GM23248 (cell line): ENCODE measurements at regions not wholly inside any gene's neighbourhood (a gene's known extent, or its start where the extent isn't known, plus 50 kb on each side); places are given as distances from the start of the nearest gene placed in this dataset.

Source experiments
- DNase-seq: peaks from one replicate; pipeline ENCODE4 v3.0.0-alpha.2; 2015
- H2AFZ ChIP-seq: fragments of 200-600 bp; sonication (generic); 2 replicates; pipeline ENCODE4 v1.6.1; 2016; ENCODE audit warnings: antibody characterized with exemption
- H3F3A ChIP-seq: fragments of 200-600 bp; sonication (generic); 2 replicates; pipeline ENCODE4 v1.6.1; 2016; ENCODE audit warnings: mild to moderate bottlenecking, antibody characterized with exemption, mixed run types; ENCODE audit not compliant: insufficient read depth
- H3K27ac ChIP-seq: fragments of 200-600 bp; sonication (generic); 2 replicates; pipeline ENCODE4 v1.5.1; 2016; ENCODE audit warnings: mild to moderate bottlenecking
- H3K27me3 ChIP-seq: fragments of 200-600 bp; sonication (generic); replicated peaks from 2 replicates; pipeline ENCODE4 v1.6.1; 2016; ENCODE audit warnings: mild to moderate bottlenecking; ENCODE audit not compliant: insufficient read depth
- H3K36me3 ChIP-seq: fragments of 200-600 bp; sonication (generic); 2 replicates; pipeline ENCODE4 v1.6.1; 2016; ENCODE audit warnings: low read depth, mild to moderate bottlenecking
- H3K4me1 ChIP-seq: fragments of 200-600 bp; sonication (generic); 2 replicates; pipeline ENCODE4 v1.6.1; 2016; ENCODE audit warnings: mild to moderate bottlenecking; ENCODE audit not compliant: insufficient read depth
- H3K4me2 ChIP-seq: fragments of 200-600 bp; sonication (generic); one replicate; pipeline ENCODE4 v1.6.1; 2016; ENCODE audit warnings: mild to moderate bottlenecking; ENCODE audit not compliant: unreplicated experiment
- H3K4me3 ChIP-seq: fragments of 200-600 bp; sonication (generic); 2 replicates; pipeline ENCODE4 v1.5.1; 2016; ENCODE audit warnings: mild to moderate bottlenecking
- H3K79me2 ChIP-seq: fragments of 200-600 bp; sonication (generic); 2 replicates; pipeline ENCODE4 v1.6.1; 2016; ENCODE audit warnings: mild to moderate bottlenecking; ENCODE audit not compliant: insufficient read depth
- H3K9ac ChIP-seq: fragments of 200-600 bp; sonication (generic); 2 replicates; pipeline ENCODE4 v1.6.1; 2016; ENCODE audit warnings: mild to moderate bottlenecking
- H3K9me2 ChIP-seq: fragments of 200-600 bp; sonication (generic); 2 replicates; pipeline ENCODE4 v1.6.1; 2016; ENCODE audit warnings: mixed run types, mild to moderate bottlenecking, moderate library complexity; ENCODE audit not compliant: insufficient read depth
- H3K9me3 ChIP-seq: fragments of 200-600 bp; sonication (generic); one replicate; pipeline ENCODE4 v1.6.1; 2017; ENCODE audit warnings: low read depth
- H4K20me1 ChIP-seq: fragments of 200-600 bp; sonication (generic); 2 replicates; pipeline ENCODE4 v1.6.0; 2016; ENCODE audit not compliant: insufficient read depth
- EZH2 ChIP-seq: fragments of 200-600 bp; sonication (generic); IDR thresholded peaks from 2 replicates; pipeline ENCODE4 v1.6.1; 2018; ENCODE audit warnings: antibody characterized with exemption, mild to moderate bottlenecking; ENCODE audit not compliant: insufficient read depth, poor library complexity, severe bottlenecking
- EZH2phosphoT487 ChIP-seq: fragments of 200-600 bp; sonication (generic); IDR thresholded peaks from 2 replicates; pipeline ENCODE4 v1.6.1; 2018; ENCODE audit warnings: antibody characterized with exemption, moderate library complexity, mild to moderate bottlenecking, low read depth; ENCODE audit not compliant: insufficient read depth
- WGBS, 2 experiments: methylation state at CpG; one replicate each; pipeline ENCODE4 v1.1.6; 2015 to 2017; ENCODE audit warnings: low lambda C conversion rate in 2 of 2, low coverage in 1 of 2; ENCODE audit errors: missing lambda C conversion rate in 2 of 2; 5-methylcytosine and 5-hydroxymethylcytosine counted together
- in situ Hi-C: fragments of 300-500 bp; cut with MboI; formaldehyde crosslinking; loops from 2 replicates; pipeline ENCODE4 v1.15.0; 2020

DNA sequence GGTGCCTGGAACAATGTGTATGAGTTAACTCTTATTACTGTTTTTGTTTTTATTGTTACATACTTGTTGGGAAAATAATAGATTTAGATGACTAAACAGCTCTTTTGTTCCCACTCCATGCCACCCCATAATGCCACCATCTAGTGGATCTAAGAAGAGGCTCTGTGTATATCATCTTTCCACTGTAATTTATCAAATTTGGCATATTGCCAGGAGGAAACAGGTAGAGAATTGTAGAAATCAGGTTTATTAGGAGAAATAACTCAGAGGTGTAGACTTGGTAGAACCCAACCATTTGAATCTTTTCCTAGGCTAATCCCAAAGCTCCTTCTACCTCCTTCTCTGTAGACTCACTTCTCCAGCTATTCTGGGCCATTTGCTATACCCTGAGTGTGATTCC is 150.6 kb downstream of the GATB start:
- no peaks in the 10 kb centered on the region for H3K36me3 ChIP-seq
- no peak overlapping the region for H3K4me3 ChIP-seq
- H3K79me2 ChIP-seq = no peaks in the 10 kb centered on the region
- in situ Hi-C loops = loop anchor here (25.0 kb wide), 1 partner anchor 248 kb away; no protein-coding TSS in a partner anchor
- H3F3A ChIP-seq = no peaks in the 10 kb centered on the region
- no peaks in the 10 kb centered on the region for H3K9me2 ChIP-seq
- no peak overlapping the region for H3K4me2 ChIP-seq
- no peaks in the 10 kb centered on the region for H3K27me3 ChIP-seq
- H3K27ac ChIP-seq = no peak overlapping the region
- no peak overlapping the region for H2AFZ ChIP-seq
- H3K4me1 ChIP-seq = no peaks in the 10 kb centered on the region
- H3K9ac ChIP-seq = no peak overlapping the region
- TF ChIP-seq EZH2 = no peak
- TF ChIP-seq EZH2phosphoT487 = no peak
- no peaks in the 10 kb centered on the region for H3K9me3 ChIP-seq
- no peaks in the 10 kb centered on the region for H4K20me1 ChIP-seq
- no peak for DNase-seq

DNA sequence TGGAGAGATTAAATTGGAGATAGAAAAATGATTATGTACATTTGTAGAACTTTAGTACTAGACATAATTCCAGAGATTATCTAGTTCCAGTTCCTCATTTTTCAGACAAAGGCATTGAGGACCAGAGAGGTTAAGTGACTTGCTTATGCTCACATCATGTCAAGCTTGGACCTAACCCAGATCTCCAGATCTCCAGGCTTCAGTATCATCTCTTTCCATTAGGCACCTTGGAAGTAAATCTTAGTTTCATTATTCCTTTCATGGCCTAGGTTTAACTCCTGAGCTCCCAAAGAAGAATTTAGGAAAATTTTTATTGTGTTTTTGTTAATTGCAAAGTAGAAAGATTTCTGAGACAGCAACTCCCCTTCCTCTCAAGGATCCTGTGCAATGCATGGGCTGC is 148.8 kb downstream of the GATB start:
- Histone ChIP-seq H3K9me2 (no peaks in the 10 kb centered on the region), H2AFZ (no peak overlapping the region), H3K9me3 (no peaks in the 10 kb centered on the region), H3K27me3 (no peaks in the 10 kb centered on the region), H3K36me3 (no peaks in the 10 kb centered on the region), H3K4me2 (no peak overlapping the region), H3K9ac (no peak overlapping the region), H3F3A (no peaks in the 10 kb centered on the region), H3K27ac (no peak overlapping the region), H3K4me3 (no peak overlapping the region), H3K79me2 (no peaks in the 10 kb centered on the region), H3K4me1 (no peaks in the 10 kb centered on the region), H4K20me1 (no peaks in the 10 kb centered on the region)
- in situ Hi-C loops = loop anchor here (25.0 kb wide), 1 partner anchor 250 kb away; no protein-coding TSS in a partner anchor
- DNase-seq = no peak
- TF ChIP-seq EZH2phosphoT487 (no peak), EZH2 (no peak)

DNA sequence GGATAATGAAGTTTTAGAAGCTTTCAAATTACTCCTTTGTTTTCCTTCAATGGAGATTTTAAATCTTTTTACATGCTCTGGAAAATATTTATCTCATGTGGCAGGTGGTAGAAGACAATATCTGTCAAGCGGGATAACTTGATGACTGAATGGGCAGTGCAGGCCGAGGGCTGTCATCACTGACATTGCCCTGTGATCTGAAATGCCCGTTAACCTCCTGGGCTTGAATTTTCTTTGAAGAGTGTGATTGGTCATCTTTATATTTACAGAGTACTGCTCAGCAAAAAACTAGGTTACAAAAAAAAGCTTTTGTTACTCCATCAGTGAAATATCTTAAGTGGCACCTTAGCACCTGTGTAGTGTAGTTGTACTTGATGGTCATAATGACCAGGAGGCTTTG is 147.5 kb downstream of the GATB start:
- no peak overlapping the region for H3K4me2 ChIP-seq
- no peaks in the 10 kb centered on the region for H3K36me3 ChIP-seq
- no peak overlapping the region for H3K27ac ChIP-seq
- H4K20me1 ChIP-seq = no peaks in the 10 kb centered on the region
- in situ Hi-C loops = loop anchor here (25.0 kb wide), 1 partner anchor 251 kb away; no protein-coding TSS in a partner anchor
- H2AFZ ChIP-seq = no peak overlapping the region
- H3K27me3 ChIP-seq = no peaks in the 10 kb centered on the region
- TF ChIP-seq EZH2 (no peak), EZH2phosphoT487 (no peak)
- no peaks in the 10 kb centered on the region for H3F3A ChIP-seq
- no peaks in the 10 kb centered on the region for H3K9me3 ChIP-seq
- no peak overlapping the region for H3K9ac ChIP-seq
- no peaks in the 10 kb centered on the region for H3K79me2 ChIP-seq
- no peaks in the 10 kb centered on the region for H3K9me2 ChIP-seq
- no peak for DNase-seq
- no peak overlapping the region for H3K4me3 ChIP-seq
- no peaks in the 10 kb centered on the region for H3K4me1 ChIP-seq
- WGBS, 2 experiments = 69 to 70% methylated on average over 3 of the region's 3 CpGs

DNA sequence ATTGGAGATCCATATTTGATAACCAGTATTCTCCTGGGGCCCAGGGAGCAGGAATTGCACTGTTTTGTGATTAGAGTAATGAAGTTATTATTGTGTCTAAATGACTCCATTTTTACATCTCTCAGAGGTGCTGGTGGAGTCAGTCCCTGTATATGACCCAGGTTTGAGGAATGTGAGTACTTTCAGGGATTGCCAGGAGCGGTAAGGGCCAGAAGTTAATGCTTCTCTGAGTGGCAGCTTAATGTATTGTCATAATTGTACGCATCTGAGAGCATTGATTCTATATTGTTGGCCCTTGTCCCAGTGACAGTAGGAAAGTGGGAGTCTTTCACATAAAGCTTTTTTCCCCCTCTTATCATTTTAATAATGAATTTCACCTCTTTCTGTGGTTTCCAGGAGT is 146.2 kb downstream of the GATB start:
- H3F3A ChIP-seq = no peaks in the 10 kb centered on the region
- no peaks in the 10 kb centered on the region for H3K36me3 ChIP-seq
- H3K9ac ChIP-seq = no peak overlapping the region
- H3K9me2 ChIP-seq = no peaks in the 10 kb centered on the region
- H3K27me3 ChIP-seq = no peaks in the 10 kb centered on the region
- no peaks in the 10 kb centered on the region for H3K79me2 ChIP-seq
- DNase-seq = no peak
- no peaks in the 10 kb centered on the region for H3K4me1 ChIP-seq
- no peak overlapping the region for H3K4me2 ChIP-seq
- no peak overlapping the region for H3K4me3 ChIP-seq
- in situ Hi-C loops = loop anchor here (25.0 kb wide), 1 partner anchor 252 kb away; no protein-coding TSS in a partner anchor
- no peak overlapping the region for H2AFZ ChIP-seq
- H4K20me1 ChIP-seq = no peaks in the 10 kb centered on the region
- no peak overlapping the region for H3K27ac ChIP-seq
- TF ChIP-seq EZH2phosphoT487 (no peak), EZH2 (no peak)
- 86 to 87% methylated on average over 2 of the region's 2 CpGs for WGBS, 2 experiments
- H3K9me3 ChIP-seq = no peaks in the 10 kb centered on the region

DNA sequence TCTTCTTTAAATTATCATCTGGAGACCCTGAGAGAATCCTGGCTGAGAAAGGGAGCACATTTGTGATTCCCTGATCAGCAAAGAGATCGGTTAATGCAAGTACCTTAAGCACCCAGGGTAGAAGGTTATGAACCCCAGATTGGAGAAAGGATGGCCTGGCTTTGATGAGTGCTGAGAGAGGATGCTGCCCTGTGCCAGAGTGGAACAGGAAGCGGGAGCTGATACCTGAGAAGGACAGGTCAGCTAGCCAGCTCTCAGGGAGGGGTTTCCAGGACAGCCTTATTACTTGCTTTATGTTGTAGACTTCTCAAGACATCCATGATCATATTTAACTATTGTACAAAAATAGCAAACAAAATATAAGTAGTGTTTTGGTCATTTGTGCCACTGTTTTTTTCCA is 141.9 kb downstream of the GATB start:
- H3K4me1 ChIP-seq = no peaks in the 10 kb centered on the region
- no peaks in the 10 kb centered on the region for H3K9me2 ChIP-seq
- no peak overlapping the region for H3K9ac ChIP-seq
- TF ChIP-seq EZH2phosphoT487 (no peak), EZH2 (no peak)
- no peak overlapping the region for H3K4me2 ChIP-seq
- no peaks in the 10 kb centered on the region for H3K36me3 ChIP-seq
- H3F3A ChIP-seq = no peaks in the 10 kb centered on the region
- DNase-seq = no peak
- H2AFZ ChIP-seq = no peak overlapping the region
- no peak overlapping the region for H3K4me3 ChIP-seq
- H3K27me3 ChIP-seq = no peaks in the 10 kb centered on the region
- no peaks in the 10 kb centered on the region for H3K9me3 ChIP-seq
- no peak overlapping the region for H3K27ac ChIP-seq
- no peaks in the 10 kb centered on the region for H4K20me1 ChIP-seq
- WGBS, 2 experiments = 91 to 96% methylated on average over 2 of the region's 2 CpGs
- H3K79me2 ChIP-seq = no peaks in the 10 kb centered on the region
- in situ Hi-C loops = loop anchor here (25.0 kb wide), 1 partner anchor 257 kb away; no protein-coding TSS in a partner anchor
